H1 (cell line): ENCODE measurements at regions not wholly inside any gene's neighbourhood (a gene's known extent, or its start where the extent isn't known, plus 50 kb on each side); places are given as distances from the start of the nearest gene placed in this dataset.

Experiments used
- ATF3 ChIP-seq: IDR thresholded peaks from 2 replicates; pipeline ENCODE4 v1.6.1; 2011; ENCODE audit warnings: low read depth, mild to moderate bottlenecking, low read length; ENCODE audit not compliant: insufficient read depth
- BRCA1 ChIP-seq: IDR thresholded peaks from 2 replicates; pipeline ENCODE4 v1.6.1; 2012; ENCODE audit warnings: low read depth, low read length, improper control_type of control experiment
- CTCF ChIP-seq, 3 experiments: IDR thresholded peaks; 1 replicate in 2 of 3; 2 replicates in 1 of 3; pipeline versions ENCODE4 v1.5.1 to v1.6.1; 2011; ENCODE audit warnings: low read length in 3 of 3, mild to moderate bottlenecking in 3 of 3, inconsistent platforms in 2 of 3, low read depth in 1 of 3, moderate library complexity in 1 of 3; ENCODE audit not compliant: insufficient read depth in 1 of 3; ENCODE audit errors: control extremely low read depth in 1 of 3
- E2F6 ChIP-seq: IDR thresholded peaks from 2 replicates; pipeline ENCODE4 v1.6.1; 2012; ENCODE audit warnings: inconsistent platforms
- EP300 ChIP-seq, 2 experiments: IDR thresholded peaks; 1 replicate in 1 of 2; 2 replicates in 1 of 2; pipeline ENCODE4 v1.6.1; 2011 to 2012; ENCODE audit warnings: low read depth in 2 of 2, low read length in 2 of 2, mild to moderate bottlenecking in 2 of 2, borderline replicate concordance in 1 of 2, inconsistent platforms in 1 of 2, moderate library complexity in 1 of 2
- EZH2 ChIP-seq: fragments of 200-600 bp; sonication (generic); IDR thresholded peaks from 2 replicates; pipeline ENCODE4 v1.7.1; 2012; ENCODE audit warnings: low read depth, mild to moderate bottlenecking, moderate library complexity, low read length, inconsistent platforms; ENCODE audit not compliant: severe bottlenecking
- JUN ChIP-seq: IDR thresholded peaks from 2 replicates; pipeline ENCODE4 v1.6.1; 2011; ENCODE audit warnings: low read depth, mild to moderate bottlenecking, improper control_type of control experiment, low read length
- POLR2A ChIP-seq, 2 experiments: IDR thresholded peaks; 1 replicate in 1 of 2; 2 replicates in 1 of 2; pipeline ENCODE4 v1.6.1; 2011; ENCODE audit warnings: low read depth in 2 of 2, low read length in 2 of 2, mild to moderate bottlenecking in 2 of 2; ENCODE audit errors: control extremely low read depth in 1 of 2
- POLR2AphosphoS5 ChIP-seq: IDR thresholded peaks from 2 replicates; pipeline ENCODE4 v1.6.1; 2011; ENCODE audit warnings: low read depth, low read length
- RFX5 ChIP-seq: IDR thresholded peaks from 2 replicates; pipeline ENCODE4 v1.6.1; 2011; ENCODE audit warnings: low read depth, low read length, improper control_type of control experiment, borderline replicate concordance
- SP1 ChIP-seq: IDR thresholded peaks from 2 replicates; pipeline ENCODE4 v1.6.1; 2011; ENCODE audit warnings: low read depth, low read length
- TEAD4 ChIP-seq: IDR thresholded peaks from 2 replicates; pipeline ENCODE4 v1.6.1; 2012; ENCODE audit warnings: low read depth, low read length, inconsistent platforms, mixed read lengths
- ZNF274 ChIP-seq: IDR thresholded peaks from 2 replicates; pipeline ENCODE4 v1.7.0; 2012; ENCODE audit warnings: low read length, borderline replicate concordance; ENCODE audit errors: extremely low read depth
- TF ChIP-seq, protein P1 (sequence below): IDR thresholded peaks from 2 replicates; pipeline ENCODE4 v1.6.1; 2012; ENCODE audit warnings: inconsistent platforms

- TF ChIP-seq POLR2AphosphoS5 (no peak), E2F6 (no peak), JUN (no peak), EZH2 (no peak), EP300 (IDR thresholded peaks at IDR 0.05; ENCODE audit: borderline replicate concordance in 1 of 2, low read depth in 2 of 2, low read length in 2 of 2) (no peak), RFX5 (no peak), CTCF (IDR thresholded peaks at IDR 0.05; ENCODE audit: control extremely low read depth in 1 of 3, insufficient read depth in 1 of 3, low read depth in 1 of 3, low read length in 3 of 3) (no peak), POLR2A (IDR thresholded peaks at IDR 0.05; ENCODE audit: control extremely low read depth in 1 of 2, low read depth in 2 of 2, low read length in 2 of 2) (no peak), ATF3 (no peak), ZNF274 (no peak), BRCA1 (no peak), TEAD4 (no peak), SP1 (no peak)
- TF ChIP-seq, protein P1, sequence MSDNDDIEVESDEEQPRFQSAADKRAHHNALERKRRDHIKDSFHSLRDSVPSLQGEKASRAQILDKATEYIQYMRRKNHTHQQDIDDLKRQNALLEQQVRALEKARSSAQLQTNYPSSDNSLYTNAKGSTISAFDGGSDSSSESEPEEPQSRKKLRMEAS = no peak
Measured at GRCh38 chrX:55389376-55389775, 62.6 kb upstream of the MAGEH1 start.
